PC-3 (cell line): ENCODE measurements at regions not wholly inside any gene's neighbourhood (a gene's known extent, or its start where the extent isn't known, plus 50 kb on each side); places are given as distances from the start of the nearest gene placed in this dataset.

Source experiments
- CTCF ChIP-seq: fragments of 300-600 bp; sonication (generic); conservative IDR thresholded peaks from 2 replicates; pipeline ENCODE4 v1.5.1; 2017; ENCODE audit warnings: antibody characterized with exemption, low read depth, mild to moderate bottlenecking, low read length
- EZH2 ChIP-seq: fragments of 300-600 bp; sonication (generic); IDR thresholded peaks from one replicate; pipeline ENCODE4 v1.6.1; 2017; ENCODE audit warnings: antibody characterized with exemption, mild to moderate bottlenecking, low read length; ENCODE audit not compliant: unreplicated experiment

- TF ChIP-seq CTCF (no peak), EZH2 (no peak)
Measured at GRCh38 chr12:131422744-131423143, 288.1 kb upstream of the SFSWAP start.
